K562 (cell line): ENCODE measurements at regions not wholly inside any gene's neighbourhood (a gene's known extent, or its start where the extent isn't known, plus 50 kb on each side); places are given as distances from the start of the nearest gene placed in this dataset.

ENCODE experiments used
- E2F1 ChIP-seq: sonication (generic); formaldehyde crosslinking; IDR thresholded peaks from 2 replicates; pipeline ENCODE4 v1.8.1; 2023; ENCODE audit warnings: mild to moderate bottlenecking, missing genetic modification reagents, moderate library complexity
- SP2 ChIP-seq: IDR thresholded peaks from 2 replicates; pipeline ENCODE4 v1.6.1; 2011; ENCODE audit warnings: mild to moderate bottlenecking, low read depth, low read length, moderate library complexity; ENCODE audit not compliant: poor library complexity, severe bottlenecking; ENCODE audit errors: extremely low read depth
- ZBTB17 ChIP-seq: fragments of 450-650 bp; formaldehyde crosslinking; IDR thresholded peaks from 2 replicates; pipeline ENCODE4 v1.4.0; 2020; ENCODE audit warnings: mild to moderate bottlenecking
- ZNF232 ChIP-seq: sonication (generic); formaldehyde crosslinking; IDR thresholded peaks from 2 replicates; pipeline ENCODE4 v1.8.0; 2022; ENCODE audit warnings: mild to moderate bottlenecking, missing genetic modification reagents
- TF ChIP-seq, protein P1 (sequence below): sonication (generic); formaldehyde crosslinking; IDR thresholded peaks from 2 replicates; pipeline ENCODE4 v1.8.0; 2022; ENCODE audit warnings: mild to moderate bottlenecking, missing genetic modification reagents

DNA sequence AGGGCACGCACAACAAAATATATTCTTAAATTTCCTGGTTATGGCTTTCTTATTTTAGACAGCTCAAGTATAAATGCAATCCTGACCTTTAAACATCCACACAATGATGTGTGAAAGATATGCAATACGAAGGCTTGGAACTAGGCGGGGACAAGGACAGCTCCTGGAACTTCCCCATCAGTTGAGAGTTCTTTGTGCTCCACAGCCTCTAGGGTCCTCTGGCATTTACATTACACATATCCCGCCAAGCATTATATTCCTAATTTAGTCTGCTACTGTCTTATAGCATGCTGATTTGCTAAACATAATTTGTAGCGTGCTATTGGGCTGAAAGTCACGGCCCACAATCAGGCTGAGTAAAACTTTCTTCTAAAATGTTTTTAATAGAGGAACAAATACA, 74.4 kb downstream of the FTHL17 start:
- TF ChIP-seq, protein P1, sequence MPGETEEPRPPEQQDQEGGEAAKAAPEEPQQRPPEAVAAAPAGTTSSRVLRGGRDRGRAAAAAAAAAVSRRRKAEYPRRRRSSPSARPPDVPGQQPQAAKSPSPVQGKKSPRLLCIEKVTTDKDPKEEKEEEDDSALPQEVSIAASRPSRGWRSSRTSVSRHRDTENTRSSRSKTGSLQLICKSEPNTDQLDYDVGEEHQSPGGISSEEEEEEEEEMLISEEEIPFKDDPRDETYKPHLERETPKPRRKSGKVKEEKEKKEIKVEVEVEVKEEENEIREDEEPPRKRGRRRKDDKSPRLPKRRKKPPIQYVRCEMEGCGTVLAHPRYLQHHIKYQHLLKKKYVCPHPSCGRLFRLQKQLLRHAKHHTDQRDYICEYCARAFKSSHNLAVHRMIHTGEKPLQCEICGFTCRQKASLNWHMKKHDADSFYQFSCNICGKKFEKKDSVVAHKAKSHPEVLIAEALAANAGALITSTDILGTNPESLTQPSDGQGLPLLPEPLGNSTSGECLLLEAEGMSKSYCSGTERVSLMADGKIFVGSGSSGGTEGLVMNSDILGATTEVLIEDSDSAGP (CRISPR knock-in tag), result no peak
- TF ChIP-seq E2F1 (CRISPR knock-in tag), result no peak
- TF ChIP-seq ZNF232, result no peak
- no peak for TF ChIP-seq ZBTB17 (CRISPR knock-in tag)
- no peak for TF ChIP-seq SP2
